ENCODE measurements at regions not wholly inside any gene's neighbourhood (a gene's known extent, or its start where the extent isn't known, plus 50 kb on each side); places are given as distances from the start of the nearest gene placed in this dataset.
"Not testable (repeated sequence)": the region's sequence is repeated elsewhere in the genome, so short reads cannot be mapped to it uniquely, and the experiment has no call there.

DNA sequence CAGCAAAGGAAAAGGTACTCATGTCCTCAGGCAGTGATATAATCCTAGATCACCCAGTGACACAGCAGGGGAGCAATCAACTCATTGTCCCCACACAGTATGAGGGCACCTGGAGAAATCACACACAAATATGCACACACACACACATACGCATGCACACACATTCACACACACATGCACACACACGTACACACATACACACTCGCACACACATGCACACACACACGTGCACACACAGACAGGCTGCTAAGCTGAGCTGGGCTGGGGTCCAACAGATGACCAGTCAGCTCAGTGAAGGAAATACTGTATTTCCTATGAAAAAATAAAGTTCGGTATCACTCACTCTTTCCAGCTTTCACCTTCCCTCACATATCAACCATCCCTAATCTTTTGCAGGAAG, 183.3 kb upstream of the LRRC61 start:
- not testable (repeated sequence) for H3T11ph ChIP-seq (ENCODE audit: low read length); H3K4me3 Mint-ChIP-seq; H2BK120ac ChIP-seq (ENCODE audit: low read depth, low read length, poor library complexity, severe bottlenecking); H2BK20ac ChIP-seq (ENCODE audit: low read depth, low read length, poor library complexity, severe bottlenecking); H2AK5ac ChIP-seq (ENCODE audit: insufficient read length, low read length); H3K23me2 ChIP-seq (ENCODE audit: insufficient read length, low read depth, low read length, poor library complexity, severe bottlenecking); H2AFZ ChIP-seq (ENCODE audit: low read length); H3K4me1 Mint-ChIP-seq; H3K18ac ChIP-seq (ENCODE audit: insufficient read length, low read depth, low read length); H3K4me1 ChIP-seq (ENCODE audit: insufficient read depth, low read length); H2BK5ac ChIP-seq (ENCODE audit: insufficient read length, low read length); H3K79me1 ChIP-seq (ENCODE audit: insufficient read depth, low read depth, low read length, poor library complexity, severe bottlenecking); H3K79me2 ChIP-seq (ENCODE audit: insufficient read depth, low read length); H2BK15ac ChIP-seq (ENCODE audit: low read depth, low read length); H3K27me3 ChIP-seq (ENCODE audit: insufficient read depth, low read length); H4K8ac ChIP-seq (replicated peaks; ENCODE audit: insufficient read length, low read depth, low read length); H3K9me3 Mint-ChIP-seq; DNase-seq; H2BK12ac ChIP-seq (ENCODE audit: insufficient read length, low read depth, low read length); H3K27ac ChIP-seq (ENCODE audit: insufficient read length, low read depth, low read length); H3K23ac ChIP-seq (ENCODE audit: insufficient read length, low read depth, low read length); H3K36me3 Mint-ChIP-seq (ENCODE audit: insufficient read depth in 1 of 3, low read depth in 3 of 3); H3K14ac ChIP-seq (ENCODE audit: insufficient read depth, low read length); H3K9ac ChIP-seq (ENCODE audit: extremely low read depth, insufficient read length, low read length); H4K20me1 ChIP-seq (ENCODE audit: control insufficient read depth, insufficient read depth, insufficient read length); H3K27ac Mint-ChIP-seq; H3K56ac ChIP-seq (ENCODE audit: insufficient read length, low read depth, low read length); H4K5ac ChIP-seq (ENCODE audit: insufficient read length, low read depth, low read length); H3K4me2 ChIP-seq (ENCODE audit: insufficient read depth, insufficient read length, low read length); H3K4ac ChIP-seq (ENCODE audit: low read depth, low read length); H4K91ac ChIP-seq (ENCODE audit: insufficient read length, low read depth, low read length); H3K9me3 ChIP-seq (ENCODE audit: control insufficient read depth, low read depth, low read length)
- peaks cover 23% of the 10 kb centered on the region for H3K27me3 Mint-ChIP-seq (ENCODE audit: low read depth)
- no CpG with 5 or more reads among the region's 5 CpGs for WGBS (ENCODE audit: extremely low coverage, insufficient read length, low lambda C conversion rate)

DNA sequence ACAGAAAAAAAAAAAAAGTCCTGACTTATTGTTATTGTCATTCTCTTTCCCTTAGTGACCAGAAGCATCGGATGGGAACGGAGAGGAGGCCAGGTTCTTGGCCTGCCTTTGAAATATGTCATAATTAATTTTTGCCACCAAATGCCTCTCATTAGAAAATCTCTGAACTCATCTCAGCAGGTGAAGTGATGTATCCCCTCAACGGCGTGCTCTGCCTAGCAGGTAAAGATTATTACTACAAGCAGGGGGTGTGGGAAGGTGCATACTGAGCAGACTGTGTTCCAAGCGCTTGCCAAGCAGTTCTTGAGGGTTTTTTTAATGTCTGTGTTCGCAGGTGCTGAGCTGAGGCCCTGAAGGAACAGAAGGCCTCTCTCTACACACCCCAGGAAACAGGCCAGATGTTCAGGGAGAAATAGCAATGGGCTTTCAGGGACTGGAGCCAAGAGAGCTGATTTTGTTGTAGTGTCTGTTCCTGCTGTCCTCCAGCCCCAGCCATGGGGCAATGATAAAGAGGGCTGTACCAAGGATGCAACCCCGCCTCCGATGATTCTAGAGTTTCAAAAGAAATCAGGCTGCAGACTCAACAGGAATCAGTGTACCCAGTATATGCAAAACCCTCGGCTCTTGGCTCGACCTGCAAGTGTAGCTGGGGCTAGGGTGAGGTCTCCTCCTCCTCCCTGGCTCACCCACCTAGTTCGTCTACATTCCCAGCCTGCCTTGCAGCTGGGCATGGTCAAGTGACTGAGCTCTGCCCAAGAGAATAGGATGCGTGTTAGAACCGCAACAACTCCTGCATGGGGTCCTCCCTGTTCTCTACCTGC, 181.4 kb upstream of the LRRC61 start:
- H3K27ac Mint-ChIP-seq; H2AFZ ChIP-seq (ENCODE audit: low read length); H3K4ac ChIP-seq (ENCODE audit: low read depth, low read length); H3K79me2 ChIP-seq (ENCODE audit: insufficient read depth, low read length); H2BK12ac ChIP-seq (ENCODE audit: insufficient read length, low read depth, low read length); H3K9me3 Mint-ChIP-seq; H3K4me2 ChIP-seq (ENCODE audit: insufficient read depth, insufficient read length, low read length); H3K27ac ChIP-seq (ENCODE audit: insufficient read length, low read depth, low read length); H2BK120ac ChIP-seq (ENCODE audit: low read depth, low read length, poor library complexity, severe bottlenecking); H3K27me3 ChIP-seq (ENCODE audit: insufficient read depth, low read length); H3T11ph ChIP-seq (ENCODE audit: low read length); H3K56ac ChIP-seq (ENCODE audit: insufficient read length, low read depth, low read length); H3K4me1 Mint-ChIP-seq; H3K14ac ChIP-seq (ENCODE audit: insufficient read depth, low read length); H2BK20ac ChIP-seq (ENCODE audit: low read depth, low read length, poor library complexity, severe bottlenecking); H4K8ac ChIP-seq (replicated peaks; ENCODE audit: insufficient read length, low read depth, low read length); H3K18ac ChIP-seq (ENCODE audit: insufficient read length, low read depth, low read length); H2BK5ac ChIP-seq (ENCODE audit: insufficient read length, low read length); DNase-seq; H3K4me3 Mint-ChIP-seq; H3K79me1 ChIP-seq (ENCODE audit: insufficient read depth, low read depth, low read length, poor library complexity, severe bottlenecking); H3K9ac ChIP-seq (ENCODE audit: extremely low read depth, insufficient read length, low read length); H3K9me3 ChIP-seq (ENCODE audit: control insufficient read depth, low read depth, low read length); H3K4me1 ChIP-seq (ENCODE audit: insufficient read depth, low read length); H3K23ac ChIP-seq (ENCODE audit: insufficient read length, low read depth, low read length); H4K5ac ChIP-seq (ENCODE audit: insufficient read length, low read depth, low read length); H2AK5ac ChIP-seq (ENCODE audit: insufficient read length, low read length); H3K23me2 ChIP-seq (ENCODE audit: insufficient read length, low read depth, low read length, poor library complexity, severe bottlenecking); H3K36me3 Mint-ChIP-seq (ENCODE audit: insufficient read depth in 1 of 3, low read depth in 3 of 3); H4K20me1 ChIP-seq (ENCODE audit: control insufficient read depth, insufficient read depth, insufficient read length); H2BK15ac ChIP-seq (ENCODE audit: low read depth, low read length); H4K91ac ChIP-seq (ENCODE audit: insufficient read length, low read depth, low read length): not testable (repeated sequence)
- peaks cover 13% of the 10 kb centered on the region for H3K27me3 Mint-ChIP-seq (ENCODE audit: low read depth)
- WGBS (ENCODE audit: extremely low coverage, insufficient read length, low lambda C conversion rate) = no CpG with 5 or more reads among the region's 13 CpGs
